ENCODE measurements at regions not wholly inside any gene's neighbourhood (a gene's known extent, or its start where the extent isn't known, plus 50 kb on each side); places are given as distances from the start of the nearest gene placed in this dataset.

GRCh38 chr7:22607180-22607579, 107.2 kb upstream of the STEAP1B start:
- no peak overlapping the region for H3K27ac ChIP-seq (ENCODE audit: insufficient read depth in 1 of 2, low read depth in 1 of 2, low read length in 2 of 2, poor library complexity in 1 of 2, severe bottlenecking in 2 of 2)
- H3K27me3 ChIP-seq (replicated peaks in 2 of 5; ENCODE audit: control insufficient read depth in 4 of 5, insufficient read depth in 5 of 5, low read length in 4 of 5) = peaks cover 0 to 5% (median 0%) of the 10 kb centered on the region in 5 experiments
- H3K36me3 ChIP-seq (ENCODE audit: control insufficient read depth in 4 of 4, insufficient read depth in 4 of 4, low read length in 3 of 4) = no peaks in the 10 kb centered on the region
- H3K4me1 ChIP-seq (ENCODE audit: control extremely low read depth in 1 of 4, control insufficient read depth in 4 of 4, insufficient read depth in 4 of 4, low read length in 3 of 4) = no peaks in the 10 kb centered on the region
- DNase-seq = no peak
- CTCF ChIA-PET = no interaction called here
- WGBS (ENCODE audit: insufficient coverage) = 94% methylated on average over 5 of the region's 5 CpGs
- POLR2A ChIA-PET = no interaction called here
- H3K9me3 ChIP-seq (ENCODE audit: control extremely low read depth in 1 of 5, control insufficient read depth in 4 of 5, insufficient read depth in 2 of 5, low read depth in 1 of 5, low read length in 4 of 5) = no peaks in the 10 kb centered on the region
- no peak overlapping the region for H3K4me3 ChIP-seq (ENCODE audit: control insufficient read depth in 1 of 7, extremely low read depth in 1 of 7, insufficient read depth in 4 of 7, low read depth in 2 of 7, low read length in 6 of 7)

GRCh38 chr7:22604246-22604645, 104.3 kb upstream of the STEAP1B start:
- H3K27ac ChIP-seq (ENCODE audit: insufficient read depth in 1 of 2, low read depth in 1 of 2, low read length in 2 of 2, poor library complexity in 1 of 2, severe bottlenecking in 2 of 2) = no peak overlapping the region
- no CpG with 5 or more reads among the region's 2 CpGs for WGBS (ENCODE audit: insufficient coverage)

GRCh38 chr7:22601812-22602565, 102.0 kb upstream of the STEAP1B start:
- CTCF ChIA-PET = no interaction called here

More at GRCh38 chr7:22604246-22604645, 104.3 kb upstream of the STEAP1B start:
- no peaks in the 10 kb centered on the region for H3K36me3 ChIP-seq (ENCODE audit: control insufficient read depth in 4 of 4, insufficient read depth in 4 of 4, low read length in 3 of 4)
- peaks cover 0 to 5% (median 0%) of the 10 kb centered on the region in 5 experiments for H3K27me3 ChIP-seq (replicated peaks in 2 of 5; ENCODE audit: control insufficient read depth in 4 of 5, insufficient read depth in 5 of 5, low read length in 4 of 5)
- no peak overlapping the region for H3K4me3 ChIP-seq (ENCODE audit: control insufficient read depth in 1 of 7, extremely low read depth in 1 of 7, insufficient read depth in 4 of 7, low read depth in 2 of 7, low read length in 6 of 7)
- H3K4me1 ChIP-seq (ENCODE audit: control extremely low read depth in 1 of 4, control insufficient read depth in 4 of 4, insufficient read depth in 4 of 4, low read length in 3 of 4) = peaks cover 0 to 5% (median 0%) of the 10 kb centered on the region in 4 experiments
- POLR2A ChIA-PET = no interaction called here
- no peaks in the 10 kb centered on the region for H3K9me3 ChIP-seq (ENCODE audit: control extremely low read depth in 1 of 5, control insufficient read depth in 4 of 5, insufficient read depth in 2 of 5, low read depth in 1 of 5, low read length in 4 of 5)
- no peak for DNase-seq
- CTCF ChIA-PET = interaction anchor here (2.2 kb wide), 1 partner anchor 9 kb away, joined by 6 read pairs; no protein-coding TSS in a partner anchor

GRCh38 chr7:22601408-22601807, 101.4 kb upstream of the STEAP1B start:
- Histone ChIP-seq H3K9me3 (ENCODE audit: control extremely low read depth in 1 of 5, control insufficient read depth in 4 of 5, insufficient read depth in 2 of 5, low read depth in 1 of 5, low read length in 4 of 5) (no peaks in the 10 kb centered on the region), H3K4me3 (ENCODE audit: control insufficient read depth in 1 of 7, extremely low read depth in 1 of 7, insufficient read depth in 4 of 7, low read depth in 2 of 7, low read length in 6 of 7) (no peak overlapping the region), H3K27ac (ENCODE audit: insufficient read depth in 1 of 2, low read depth in 1 of 2, low read length in 2 of 2, poor library complexity in 1 of 2, severe bottlenecking in 2 of 2) (no peak overlapping the region), H3K27me3 (replicated peaks in 2 of 5; ENCODE audit: control insufficient read depth in 4 of 5, insufficient read depth in 5 of 5, low read length in 4 of 5) (peaks cover 0 to 5% (median 0%) of the 10 kb centered on the region in 5 experiments), H3K36me3 (ENCODE audit: control insufficient read depth in 4 of 4, insufficient read depth in 4 of 4, low read length in 3 of 4) (no peaks in the 10 kb centered on the region), H3K4me1 (ENCODE audit: control extremely low read depth in 1 of 4, control insufficient read depth in 4 of 4, insufficient read depth in 4 of 4, low read length in 3 of 4) (peaks cover 0 to 7% (median 3%) of the 10 kb centered on the region in 4 experiments)
- POLR2A ChIA-PET = no interaction called here
- no peak for DNase-seq
- CTCF ChIA-PET = no interaction called here

More at GRCh38 chr7:22601812-22602565, 102.0 kb upstream of the STEAP1B start:
- H3K9me3 ChIP-seq (ENCODE audit: control extremely low read depth in 1 of 5, control insufficient read depth in 4 of 5, insufficient read depth in 2 of 5, low read depth in 1 of 5, low read length in 4 of 5) = no peaks in the 10 kb centered on the region
- no peak for DNase-seq
- WGBS (ENCODE audit: insufficient coverage) = 96% methylated on average over 2 of the region's 4 CpGs
- peaks cover 0 to 5% (median 0%) of the 10 kb centered on the region in 5 experiments for H3K27me3 ChIP-seq (replicated peaks in 2 of 5; ENCODE audit: control insufficient read depth in 4 of 5, insufficient read depth in 5 of 5, low read length in 4 of 5)
- H3K36me3 ChIP-seq (ENCODE audit: control insufficient read depth in 4 of 4, insufficient read depth in 4 of 4, low read length in 3 of 4) = no peaks in the 10 kb centered on the region
- POLR2A ChIA-PET = no interaction called here
- no peak overlapping the region for H3K27ac ChIP-seq (ENCODE audit: insufficient read depth in 1 of 2, low read depth in 1 of 2, low read length in 2 of 2, poor library complexity in 1 of 2, severe bottlenecking in 2 of 2)
- H3K4me1 ChIP-seq (ENCODE audit: control extremely low read depth in 1 of 4, control insufficient read depth in 4 of 4, insufficient read depth in 4 of 4, low read length in 3 of 4) = peaks cover 0 to 7% (median 3%) of the 10 kb centered on the region in 4 experiments
- H3K4me3 ChIP-seq (ENCODE audit: control insufficient read depth in 1 of 7, extremely low read depth in 1 of 7, insufficient read depth in 4 of 7, low read depth in 2 of 7, low read length in 6 of 7) = no peak overlapping the region

- peaks cover 0 to 7% (median 3%) of the 10 kb centered on the region in 4 experiments for H3K4me1 ChIP-seq (ENCODE audit: control extremely low read depth in 1 of 4, control insufficient read depth in 4 of 4, insufficient read depth in 4 of 4, low read length in 3 of 4)
- H3K36me3 ChIP-seq (ENCODE audit: control insufficient read depth in 4 of 4, insufficient read depth in 4 of 4, low read length in 3 of 4) = no peaks in the 10 kb centered on the region
- no peaks in the 10 kb centered on the region for H3K9me3 ChIP-seq (ENCODE audit: control extremely low read depth in 1 of 5, control insufficient read depth in 4 of 5, insufficient read depth in 2 of 5, low read depth in 1 of 5, low read length in 4 of 5)
- CTCF ChIA-PET = no interaction called here
- H3K27ac ChIP-seq (ENCODE audit: insufficient read depth in 1 of 2, low read depth in 1 of 2, low read length in 2 of 2, poor library complexity in 1 of 2, severe bottlenecking in 2 of 2) = no peak overlapping the region
- WGBS (ENCODE audit: insufficient coverage) = no CpG with 5 or more reads among the region's 5 CpGs
- POLR2A ChIA-PET = no interaction called here
- no peak overlapping the region for H3K4me3 ChIP-seq (ENCODE audit: control insufficient read depth in 1 of 7, extremely low read depth in 1 of 7, insufficient read depth in 4 of 7, low read depth in 2 of 7, low read length in 6 of 7)
- H3K27me3 ChIP-seq (replicated peaks in 2 of 5; ENCODE audit: control insufficient read depth in 4 of 5, insufficient read depth in 5 of 5, low read length in 4 of 5) = peaks cover 0 to 5% (median 0%) of the 10 kb centered on the region in 5 experiments
- peak in 1 of 3 donors; percentile 13 for DNase-seq
These were observed 101.0 kb upstream of the STEAP1B start for GRCh38 chr7:22601003-22601402.

GRCh38 chr7:22598318-22598920, 98.4 kb upstream of the STEAP1B start:
- H3K27ac ChIP-seq (ENCODE audit: insufficient read depth in 1 of 2, low read depth in 1 of 2, low read length in 2 of 2, poor library complexity in 1 of 2, severe bottlenecking in 2 of 2) = no peak overlapping the region
- peaks cover 0 to 7% (median 3%) of the 10 kb centered on the region in 4 experiments for H3K4me1 ChIP-seq (ENCODE audit: control extremely low read depth in 1 of 4, control insufficient read depth in 4 of 4, insufficient read depth in 4 of 4, low read length in 3 of 4)
- H3K9me3 ChIP-seq (ENCODE audit: control extremely low read depth in 1 of 5, control insufficient read depth in 4 of 5, insufficient read depth in 2 of 5, low read depth in 1 of 5, low read length in 4 of 5) = no peaks in the 10 kb centered on the region
- H3K27me3 ChIP-seq (replicated peaks in 2 of 5; ENCODE audit: control insufficient read depth in 4 of 5, insufficient read depth in 5 of 5, low read length in 4 of 5) = peaks cover 0 to 5% (median 0%) of the 10 kb centered on the region in 5 experiments
- H3K4me3 ChIP-seq (ENCODE audit: control insufficient read depth in 1 of 7, extremely low read depth in 1 of 7, insufficient read depth in 4 of 7, low read depth in 2 of 7, low read length in 6 of 7) = no peak overlapping the region
- 59% methylated on average over 10 of the region's 12 CpGs for WGBS (ENCODE audit: insufficient coverage)
- POLR2A ChIA-PET = interaction anchor here (0.6 kb wide), 1 partner anchor 71 kb away, joined by 3 read pairs; no protein-coding TSS in a partner anchor
- peak in 1 of 3 donors; percentile 10 for DNase-seq
- CTCF ChIA-PET = interaction anchor here (1.5 kb wide), 1 partner anchor 10 kb away, joined by 4 read pairs; no protein-coding TSS in a partner anchor
- no peaks in the 10 kb centered on the region for H3K36me3 ChIP-seq (ENCODE audit: control insufficient read depth in 4 of 4, insufficient read depth in 4 of 4, low read length in 3 of 4)

- Histone ChIP-seq H3K4me3 (ENCODE audit: control insufficient read depth in 1 of 7, extremely low read depth in 1 of 7, insufficient read depth in 4 of 7, low read depth in 2 of 7, low read length in 6 of 7) (no peak overlapping the region), H3K27ac (ENCODE audit: insufficient read depth in 1 of 2, low read depth in 1 of 2, low read length in 2 of 2, poor library complexity in 1 of 2, severe bottlenecking in 2 of 2) (no peak overlapping the region), H3K36me3 (ENCODE audit: control insufficient read depth in 4 of 4, insufficient read depth in 4 of 4, low read length in 3 of 4) (no peaks in the 10 kb centered on the region), H3K27me3 (replicated peaks in 2 of 5; ENCODE audit: control insufficient read depth in 4 of 5, insufficient read depth in 5 of 5, low read length in 4 of 5) (peaks cover 0 to 3% (median 0%) of the 10 kb centered on the region in 5 experiments), H3K4me1 (ENCODE audit: control extremely low read depth in 1 of 4, control insufficient read depth in 4 of 4, insufficient read depth in 4 of 4, low read length in 3 of 4) (peaks cover 0 to 7% (median 3%) of the 10 kb centered on the region in 4 experiments), H3K9me3 (ENCODE audit: control extremely low read depth in 1 of 5, control insufficient read depth in 4 of 5, insufficient read depth in 2 of 5, low read depth in 1 of 5, low read length in 4 of 5) (peaks cover 0 to 2% (median 0%) of the 10 kb centered on the region in 5 experiments)
- WGBS (ENCODE audit: insufficient coverage) = 93% methylated on average over 3 of the region's 3 CpGs
- POLR2A ChIA-PET = no interaction called here
- CTCF ChIA-PET = interaction anchor here (1.5 kb wide), 1 partner anchor 9 kb away, joined by 4 read pairs; no protein-coding TSS in a partner anchor
- no peak for DNase-seq
These were observed 97.9 kb upstream of the STEAP1B start for GRCh38 chr7:22597844-22598243.
